ENCODE measurements at regions not wholly inside any gene's neighbourhood (a gene's known extent, or its start where the extent isn't known, plus 50 kb on each side); places are given as distances from the start of the nearest gene placed in this dataset.

DNA sequence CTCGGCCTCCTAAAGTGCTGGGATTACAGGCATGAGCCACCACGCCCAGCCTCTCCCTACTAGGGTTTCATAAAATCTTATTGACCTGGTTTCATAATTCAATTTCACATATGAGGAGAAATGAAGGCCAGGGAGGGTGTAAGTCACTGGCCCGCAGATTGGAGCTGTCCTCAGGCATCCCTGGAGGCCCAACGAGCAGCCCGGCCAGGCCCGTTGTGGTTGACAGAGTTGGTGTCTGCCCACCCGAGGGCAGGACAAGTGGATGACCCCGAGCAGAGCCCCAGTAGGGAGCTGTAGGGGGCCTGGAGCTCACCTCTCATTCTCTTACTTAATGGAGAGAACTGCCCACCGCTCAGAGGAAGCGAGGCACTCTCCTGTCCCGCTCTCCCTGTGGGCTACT lies 78.9 kb downstream of the CPN2 start:
- intact Hi-C loops (cut with DNase I) = no loop called here
- Histone ChIP-seq H3K9ac (ENCODE audit: low read length in 3 of 3) (peak overlapping the region in 1 of 3 donors; percentile 26), H3K4me1 (ENCODE audit: control insufficient read depth in 2 of 3, insufficient read depth in 2 of 3, low read depth in 1 of 3, low read length in 3 of 3) (peaks cover 0 to 30% (median 29%) of the 10 kb centered on the region in 3 donors), H3K9me3 (ENCODE audit: control insufficient read depth in 2 of 3, insufficient read depth in 1 of 3, low read length in 3 of 3) (no peaks in the 10 kb centered on the region), H3K27ac (ENCODE audit: low read depth in 2 of 2, low read length in 2 of 2) (peak overlapping the region; percentile 65 to 98), H3K27me3 (ENCODE audit: control insufficient read depth, insufficient read depth, low read length) (no peaks in the 10 kb centered on the region), H3K4me3 (ENCODE audit: low read length in 3 of 3) (no peak overlapping the region), H3K36me3 (ENCODE audit: control insufficient read depth in 2 of 3, insufficient read depth in 3 of 3, low read length in 3 of 3) (no peaks in the 10 kb centered on the region)
- DNase-seq (peak in 1 of 5 donors; percentile 42), FAIRE-seq (no peak)
- TF ChIP-seq, protein P1, sequence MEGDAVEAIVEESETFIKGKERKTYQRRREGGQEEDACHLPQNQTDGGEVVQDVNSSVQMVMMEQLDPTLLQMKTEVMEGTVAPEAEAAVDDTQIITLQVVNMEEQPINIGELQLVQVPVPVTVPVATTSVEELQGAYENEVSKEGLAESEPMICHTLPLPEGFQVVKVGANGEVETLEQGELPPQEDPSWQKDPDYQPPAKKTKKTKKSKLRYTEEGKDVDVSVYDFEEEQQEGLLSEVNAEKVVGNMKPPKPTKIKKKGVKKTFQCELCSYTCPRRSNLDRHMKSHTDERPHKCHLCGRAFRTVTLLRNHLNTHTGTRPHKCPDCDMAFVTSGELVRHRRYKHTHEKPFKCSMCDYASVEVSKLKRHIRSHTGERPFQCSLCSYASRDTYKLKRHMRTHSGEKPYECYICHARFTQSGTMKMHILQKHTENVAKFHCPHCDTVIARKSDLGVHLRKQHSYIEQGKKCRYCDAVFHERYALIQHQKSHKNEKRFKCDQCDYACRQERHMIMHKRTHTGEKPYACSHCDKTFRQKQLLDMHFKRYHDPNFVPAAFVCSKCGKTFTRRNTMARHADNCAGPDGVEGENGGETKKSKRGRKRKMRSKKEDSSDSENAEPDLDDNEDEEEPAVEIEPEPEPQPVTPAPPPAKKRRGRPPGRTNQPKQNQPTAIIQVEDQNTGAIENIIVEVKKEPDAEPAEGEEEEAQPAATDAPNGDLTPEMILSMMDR (IDR thresholded peaks at IDR 0.05; ENCODE audit: borderline replicate concordance, extremely low read depth, insufficient read depth) = no peak

DNA sequence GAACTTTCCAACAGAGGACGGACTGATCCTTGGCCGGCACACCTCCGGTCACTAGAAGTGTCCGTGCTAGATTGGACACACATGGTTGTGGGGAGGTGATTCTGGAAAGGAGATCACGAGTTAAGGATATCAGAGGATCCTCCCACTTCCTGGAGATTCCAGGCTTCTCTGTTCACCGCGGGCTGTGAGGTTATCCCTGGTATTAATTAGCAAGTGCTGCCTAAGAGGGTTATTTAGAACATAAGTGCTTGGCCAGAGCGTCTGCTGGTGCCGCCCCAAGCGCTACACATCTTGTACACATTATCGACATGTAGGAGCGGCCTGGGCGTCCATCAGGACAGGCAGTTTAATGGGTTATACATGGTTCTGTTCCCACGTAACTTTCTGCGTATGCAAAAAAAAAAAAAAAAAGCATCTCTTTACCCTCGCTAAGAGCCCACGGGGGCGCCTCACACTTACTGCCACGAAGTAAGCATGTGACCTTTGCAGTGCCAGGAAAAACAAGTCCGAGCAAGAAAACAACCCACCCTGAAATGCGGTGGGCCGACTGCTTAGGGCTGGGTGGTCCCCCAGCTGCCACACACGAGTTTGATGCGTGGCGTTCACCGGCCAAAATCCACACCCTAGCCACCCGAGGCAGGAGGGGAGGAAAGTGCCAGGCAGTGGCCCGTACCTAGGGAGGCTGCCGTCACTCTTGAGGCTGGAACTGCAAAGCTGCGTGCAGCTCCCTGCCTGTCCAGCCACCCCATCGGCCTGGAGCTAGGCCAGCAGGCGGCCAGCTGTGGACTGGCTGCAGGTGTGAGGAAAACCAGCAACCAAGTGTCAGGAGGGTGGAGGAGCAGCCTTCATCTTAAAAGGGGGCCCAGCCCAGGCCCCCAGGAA lies 78.0 kb downstream of the CPN2 start:
- intact Hi-C loops (cut with DNase I) = no loop called here
- H3K4me1 ChIP-seq (ENCODE audit: control insufficient read depth in 2 of 3, insufficient read depth in 2 of 3, low read depth in 1 of 3, low read length in 3 of 3) = peaks cover 0 to 36% (median 33%) of the 10 kb centered on the region in 3 donors
- no peaks in the 10 kb centered on the region for H3K9me3 ChIP-seq (ENCODE audit: control insufficient read depth in 2 of 3, insufficient read depth in 1 of 3, low read length in 3 of 3)
- DNase-seq (peak in 2 of 5 donors; percentile 33 to 53), FAIRE-seq (no peak)
- H3K27ac ChIP-seq (ENCODE audit: low read depth in 2 of 2, low read length in 2 of 2) = peak overlapping the region; percentile 65 to 98
- H3K9ac ChIP-seq (ENCODE audit: low read length in 3 of 3) = peak overlapping the region in 1 of 3 donors; percentile 26
- TF ChIP-seq, protein P1 (IDR thresholded peaks at IDR 0.05; ENCODE audit: borderline replicate concordance, extremely low read depth, insufficient read depth) = no peak
- H3K4me3 ChIP-seq (ENCODE audit: low read length in 3 of 3) = no peak overlapping the region
- no peaks in the 10 kb centered on the region for H3K36me3 ChIP-seq (ENCODE audit: control insufficient read depth in 2 of 3, insufficient read depth in 3 of 3, low read length in 3 of 3)
- H3K27me3 ChIP-seq (ENCODE audit: control insufficient read depth, insufficient read depth, low read length) = no peaks in the 10 kb centered on the region

DNA sequence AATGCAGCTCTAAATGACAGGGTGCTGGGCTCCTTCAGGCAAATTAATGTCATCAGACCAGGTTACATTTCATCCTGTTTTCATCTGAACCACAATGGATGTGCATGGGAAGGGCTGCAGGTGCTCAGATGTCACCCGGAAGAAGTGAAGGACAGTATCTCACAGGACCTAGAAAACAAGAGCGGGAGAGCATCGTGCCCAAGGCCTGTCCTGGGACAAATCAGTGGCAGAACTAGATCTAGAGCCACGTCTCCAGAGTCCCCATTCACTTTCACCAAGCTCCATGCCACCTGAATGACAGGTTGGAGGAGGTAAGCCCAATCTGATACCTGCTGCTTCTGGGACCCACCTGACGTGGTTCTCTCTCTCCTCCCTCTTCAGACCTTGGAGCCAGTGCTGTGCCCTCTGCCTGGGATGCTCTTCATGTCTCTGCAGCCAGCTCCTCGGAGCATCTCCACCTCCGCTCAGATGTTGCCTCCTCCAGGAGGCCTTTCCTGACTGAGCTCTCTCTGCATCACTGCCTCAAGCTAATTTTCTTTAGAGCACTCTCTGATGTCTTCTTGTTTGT lies 77.3 kb downstream of the CPN2 start:
- DNase-seq = peak in 2 of 5 donors; percentile 7 to 34
- H3K9me3 ChIP-seq (ENCODE audit: control insufficient read depth in 2 of 3, insufficient read depth in 1 of 3, low read length in 3 of 3) = no peaks in the 10 kb centered on the region
- peaks cover 0 to 38% (median 36%) of the 10 kb centered on the region in 3 donors for H3K4me1 ChIP-seq (ENCODE audit: control insufficient read depth in 2 of 3, insufficient read depth in 2 of 3, low read depth in 1 of 3, low read length in 3 of 3)
- intact Hi-C loops (cut with DNase I) = no loop called here
- no peaks in the 10 kb centered on the region for H3K27me3 ChIP-seq (ENCODE audit: control insufficient read depth, insufficient read depth, low read length)
- H3K36me3 ChIP-seq (ENCODE audit: control insufficient read depth in 2 of 3, insufficient read depth in 3 of 3, low read length in 3 of 3) = no peaks in the 10 kb centered on the region
- no peak for FAIRE-seq
- H3K27ac ChIP-seq (ENCODE audit: low read depth in 2 of 2, low read length in 2 of 2) = no peak overlapping the region
- no peak overlapping the region for H3K9ac ChIP-seq (ENCODE audit: low read length in 3 of 3)
- no peak overlapping the region for H3K4me3 ChIP-seq (ENCODE audit: low read length in 3 of 3)
- TF ChIP-seq, protein P1 (IDR thresholded peaks at IDR 0.05; ENCODE audit: borderline replicate concordance, extremely low read depth, insufficient read depth) = no peak

All from kidney (tissue), 13 donors.